ENCODE measurements at regions not wholly inside any gene's neighbourhood (a gene's known extent, or its start where the extent isn't known, plus 50 kb on each side); places are given as distances from the start of the nearest gene placed in this dataset.

DNA sequence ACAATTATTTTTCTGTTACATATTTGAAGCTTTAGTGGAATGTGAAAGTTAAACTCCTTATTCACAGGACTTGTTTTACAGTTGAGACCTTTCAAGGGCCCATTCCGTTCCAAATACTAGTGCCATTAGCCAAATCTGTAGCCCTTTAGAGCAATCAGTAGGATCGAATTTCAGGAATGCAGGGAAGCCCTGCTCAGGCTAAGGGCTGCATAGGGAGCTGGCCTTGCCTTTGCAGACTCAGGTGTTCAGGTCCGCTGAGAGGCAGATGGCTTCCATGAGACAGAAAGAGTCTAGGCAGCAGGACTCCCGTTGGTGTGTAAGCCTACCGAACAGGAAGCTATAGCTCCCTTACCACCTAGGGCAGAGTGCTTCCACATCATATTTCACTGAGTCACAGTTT, 150.1 kb upstream of the SLC27A6 start:
- no peak for DNase-seq
- 81% methylated on average over 3 of the region's 5 CpGs for WGBS (ENCODE audit: insufficient coverage)
- POLR2A ChIA-PET, result no interaction called here

DNA sequence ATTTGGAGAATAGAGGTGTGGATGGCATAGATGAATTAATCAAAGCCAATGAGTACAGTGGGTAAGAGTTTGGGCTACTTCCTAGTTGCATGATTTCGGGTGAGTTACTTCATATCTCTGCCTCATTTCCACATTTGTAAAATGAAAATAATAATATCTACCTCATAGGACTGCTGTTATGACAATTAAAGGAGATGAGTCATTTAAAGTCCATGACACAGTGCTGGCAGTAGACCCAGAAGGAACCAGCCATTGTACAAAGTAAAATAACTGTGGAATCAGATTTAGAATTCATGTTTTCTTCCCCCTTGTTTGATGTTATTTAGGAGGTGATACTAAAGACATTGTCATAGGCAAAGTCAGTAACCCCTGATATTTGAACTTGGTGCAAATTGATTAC, 139.5 kb upstream of the SLC27A6 start:
- Mint-ChIP-seq H3K27ac (no peak overlapping the region), H3K9me3 (peaks cover 0 to 12% (median 0%) of the 10 kb centered on the region in 3 donors), H3K4me3 (no peak overlapping the region), H3K4me1 (no peaks in the 10 kb centered on the region), H3K36me3 (no peaks in the 10 kb centered on the region), H3K27me3 (peaks cover 0 to 4% of the 10 kb centered on the region in 2 donors)
- H3K27ac ChIP-seq (ENCODE audit: low read length), result no peak overlapping the region
- ChIA-PET POLR2A (no interaction called here), CTCF (no interaction called here)
- no peak for ATAC-seq (replicated peaks in 1 of 4)
- no peaks in the 10 kb centered on the region for H3K9me3 ChIP-seq
- DNase-seq, result no peak
- no peak overlapping the region for H3K4me3 ChIP-seq (ENCODE audit: control insufficient read depth in 1 of 2, extremely low read depth in 1 of 2, low read length in 1 of 2)
- WGBS (ENCODE audit: insufficient coverage), result no CpG with 5 or more reads among the region's 1 CpG
- H3K36me3 ChIP-seq (ENCODE audit: control insufficient read depth in 2 of 2, extremely low read depth in 1 of 2, insufficient read depth in 1 of 2, low read length in 1 of 2), result no peaks in the 10 kb centered on the region
- no peaks in the 10 kb centered on the region for H3K27me3 ChIP-seq (replicated peaks in 1 of 2; ENCODE audit: control insufficient read depth in 2 of 2, extremely low read depth in 1 of 2, insufficient read depth in 2 of 2, low read length in 1 of 2)
- H3K4me1 ChIP-seq (ENCODE audit: control insufficient read depth in 1 of 2, extremely low read depth in 1 of 2, insufficient read depth in 2 of 2, low read length in 2 of 2), result no peaks in the 10 kb centered on the region

More for the DNA sequence above, 150.1 kb upstream of the SLC27A6 start:
- H3K9me3 Mint-ChIP-seq, result peaks cover 0 to 12% (median 4%) of the 10 kb centered on the region in 3 donors
- Histone ChIP-seq H3K27ac (ENCODE audit: low read length) (no peak overlapping the region), H3K9me3 (no peaks in the 10 kb centered on the region), H3K4me3 (ENCODE audit: control insufficient read depth in 1 of 2, extremely low read depth in 1 of 2, low read length in 1 of 2) (no peak overlapping the region), H3K27me3 (replicated peaks in 1 of 2; ENCODE audit: control insufficient read depth in 2 of 2, extremely low read depth in 1 of 2, insufficient read depth in 2 of 2, low read length in 1 of 2) (no peaks in the 10 kb centered on the region), H3K4me1 (ENCODE audit: control insufficient read depth in 1 of 2, extremely low read depth in 1 of 2, insufficient read depth in 2 of 2, low read length in 2 of 2) (no peaks in the 10 kb centered on the region), H3K36me3 (ENCODE audit: control insufficient read depth in 2 of 2, extremely low read depth in 1 of 2, insufficient read depth in 1 of 2, low read length in 1 of 2) (no peaks in the 10 kb centered on the region)
- no peak overlapping the region for H3K4me3 Mint-ChIP-seq
- CTCF ChIA-PET, result no interaction called here
- no peak for ATAC-seq (replicated peaks in 1 of 4)
- no peak overlapping the region for H3K27ac Mint-ChIP-seq
- no peaks in the 10 kb centered on the region for H3K27me3 Mint-ChIP-seq
- H3K4me1 Mint-ChIP-seq, result no peaks in the 10 kb centered on the region
- no peaks in the 10 kb centered on the region for H3K36me3 Mint-ChIP-seq

GRCh38 chr5:128826275-128826674, 139.0 kb upstream of the SLC27A6 start:
- H3K4me3 ChIP-seq (ENCODE audit: control insufficient read depth in 1 of 2, extremely low read depth in 1 of 2, low read length in 1 of 2), result no peak overlapping the region
- no peaks in the 10 kb centered on the region for H3K4me1 ChIP-seq (ENCODE audit: control insufficient read depth in 1 of 2, extremely low read depth in 1 of 2, insufficient read depth in 2 of 2, low read length in 2 of 2)
- Mint-ChIP-seq H3K4me1 (no peaks in the 10 kb centered on the region), H3K27ac (no peak overlapping the region), H3K4me3 (no peak overlapping the region), H3K9me3 (peaks cover 0 to 12% (median 0%) of the 10 kb centered on the region in 3 donors), H3K27me3 (peaks cover 0 to 4% of the 10 kb centered on the region in 2 donors), H3K36me3 (no peaks in the 10 kb centered on the region)
- WGBS (ENCODE audit: insufficient coverage), result 56% methylated on average over 1 of the region's 1 CpG
- DNase-seq, result no peak
- H3K9me3 ChIP-seq, result no peaks in the 10 kb centered on the region
- no peaks in the 10 kb centered on the region for H3K36me3 ChIP-seq (ENCODE audit: control insufficient read depth in 2 of 2, extremely low read depth in 1 of 2, insufficient read depth in 1 of 2, low read length in 1 of 2)
- no peak for ATAC-seq (replicated peaks in 1 of 4)
- no peaks in the 10 kb centered on the region for H3K27me3 ChIP-seq (replicated peaks in 1 of 2; ENCODE audit: control insufficient read depth in 2 of 2, extremely low read depth in 1 of 2, insufficient read depth in 2 of 2, low read length in 1 of 2)
- H3K27ac ChIP-seq (ENCODE audit: low read length), result no peak overlapping the region
- ChIA-PET POLR2A (no interaction called here), CTCF (no interaction called here)

DNA sequence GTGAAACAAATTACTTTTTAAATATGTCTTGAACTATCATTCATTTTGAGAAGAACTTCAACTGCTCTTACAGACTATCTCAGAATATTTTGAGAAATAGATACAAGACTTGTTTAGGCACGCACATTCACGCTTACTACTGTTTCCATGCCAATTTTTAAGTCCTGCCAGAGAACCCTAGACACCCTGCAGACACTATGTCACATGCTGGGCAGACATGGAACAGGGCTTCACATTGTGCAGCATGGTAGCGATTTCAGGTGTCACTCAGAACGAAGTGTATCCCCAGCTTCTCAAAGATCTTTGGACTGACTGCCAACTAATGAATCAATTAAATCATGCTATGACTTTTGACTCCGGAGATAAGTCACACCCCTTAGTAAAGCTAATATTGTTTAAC, 128.7 kb upstream of the SLC27A6 start:
- no peaks in the 10 kb centered on the region for H3K36me3 Mint-ChIP-seq
- Histone ChIP-seq H3K27ac (ENCODE audit: low read length) (no peak overlapping the region), H3K4me3 (ENCODE audit: control insufficient read depth in 1 of 2, extremely low read depth in 1 of 2, low read length in 1 of 2) (no peak overlapping the region), H3K9me3 (no peaks in the 10 kb centered on the region), H3K27me3 (replicated peaks in 1 of 2; ENCODE audit: control insufficient read depth in 2 of 2, extremely low read depth in 1 of 2, insufficient read depth in 2 of 2, low read length in 1 of 2) (no peaks in the 10 kb centered on the region), H3K4me1 (ENCODE audit: control insufficient read depth in 1 of 2, extremely low read depth in 1 of 2, insufficient read depth in 2 of 2, low read length in 2 of 2) (no peaks in the 10 kb centered on the region), H3K36me3 (ENCODE audit: control insufficient read depth in 2 of 2, extremely low read depth in 1 of 2, insufficient read depth in 1 of 2, low read length in 1 of 2) (no peaks in the 10 kb centered on the region)
- no peak for DNase-seq
- ChIA-PET CTCF (no interaction called here), POLR2A (no interaction called here)
- no peaks in the 10 kb centered on the region for H3K27me3 Mint-ChIP-seq
- no peak overlapping the region for H3K4me3 Mint-ChIP-seq
- H3K27ac Mint-ChIP-seq, result no peak overlapping the region
- no peaks in the 10 kb centered on the region for H3K4me1 Mint-ChIP-seq
- 65% methylated on average over 2 of the region's 5 CpGs for WGBS (ENCODE audit: insufficient coverage)
- no peak for ATAC-seq (replicated peaks in 1 of 4)
- H3K9me3 Mint-ChIP-seq, result no peaks in the 10 kb centered on the region

- no peak overlapping the region for H3K27ac ChIP-seq (ENCODE audit: low read length)
- H3K4me1 Mint-ChIP-seq, result no peaks in the 10 kb centered on the region
- H3K36me3 Mint-ChIP-seq, result no peaks in the 10 kb centered on the region
- no peaks in the 10 kb centered on the region for H3K36me3 ChIP-seq (ENCODE audit: control insufficient read depth in 2 of 2, extremely low read depth in 1 of 2, insufficient read depth in 1 of 2, low read length in 1 of 2)
- ATAC-seq (replicated peaks in 1 of 4) (no peak), DNase-seq (no peak)
- H3K9me3 ChIP-seq, result no peaks in the 10 kb centered on the region
- no peak overlapping the region for H3K27ac Mint-ChIP-seq
- no peaks in the 10 kb centered on the region for H3K27me3 ChIP-seq (replicated peaks in 1 of 2; ENCODE audit: control insufficient read depth in 2 of 2, extremely low read depth in 1 of 2, insufficient read depth in 2 of 2, low read length in 1 of 2)
- H3K9me3 Mint-ChIP-seq, result no peaks in the 10 kb centered on the region
- CTCF ChIA-PET, result no interaction called here
- no peak overlapping the region for H3K4me3 Mint-ChIP-seq
- no peaks in the 10 kb centered on the region for H3K27me3 Mint-ChIP-seq
- no peak overlapping the region for H3K4me3 ChIP-seq (ENCODE audit: control insufficient read depth in 1 of 2, extremely low read depth in 1 of 2, low read length in 1 of 2)
- H3K4me1 ChIP-seq (ENCODE audit: control insufficient read depth in 1 of 2, extremely low read depth in 1 of 2, insufficient read depth in 2 of 2, low read length in 2 of 2), result no peaks in the 10 kb centered on the region
- POLR2A ChIA-PET, result no interaction called here
Measured at GRCh38 chr5:128838623-128839022, 126.7 kb upstream of the SLC27A6 start.

GRCh38 chr5:128842241-128842640, 123.0 kb upstream of the SLC27A6 start:
- DNase-seq (no peak), ATAC-seq (replicated peaks in 1 of 4) (no peak)
- H3K27me3 ChIP-seq (replicated peaks in 1 of 2; ENCODE audit: control insufficient read depth in 2 of 2, extremely low read depth in 1 of 2, insufficient read depth in 2 of 2, low read length in 1 of 2), result no peaks in the 10 kb centered on the region
- no peak overlapping the region for H3K27ac ChIP-seq (ENCODE audit: low read length)
- CTCF ChIA-PET, result no interaction called here
- no peaks in the 10 kb centered on the region for H3K27me3 Mint-ChIP-seq
- no peak overlapping the region for H3K27ac Mint-ChIP-seq
- H3K36me3 ChIP-seq (ENCODE audit: control insufficient read depth in 2 of 2, extremely low read depth in 1 of 2, insufficient read depth in 1 of 2, low read length in 1 of 2), result no peaks in the 10 kb centered on the region
- POLR2A ChIA-PET, result interaction anchor here in 1 of 2 donors (0.5 kb wide), 1 partner anchor 21 kb away, joined by 3 read pairs; no protein-coding TSS in a partner anchor
- H3K4me1 ChIP-seq (ENCODE audit: control insufficient read depth in 1 of 2, extremely low read depth in 1 of 2, insufficient read depth in 2 of 2, low read length in 2 of 2), result no peaks in the 10 kb centered on the region
- no peak overlapping the region for H3K4me3 Mint-ChIP-seq
- H3K9me3 Mint-ChIP-seq, result peaks cover 0 to 2% (median under 1%) of the 10 kb centered on the region in 3 donors
- H3K36me3 Mint-ChIP-seq, result no peaks in the 10 kb centered on the region
- no peaks in the 10 kb centered on the region for H3K9me3 ChIP-seq
- H3K4me1 Mint-ChIP-seq, result no peaks in the 10 kb centered on the region
- H3K4me3 ChIP-seq (ENCODE audit: control insufficient read depth in 1 of 2, extremely low read depth in 1 of 2, low read length in 1 of 2), result no peak overlapping the region

DNA sequence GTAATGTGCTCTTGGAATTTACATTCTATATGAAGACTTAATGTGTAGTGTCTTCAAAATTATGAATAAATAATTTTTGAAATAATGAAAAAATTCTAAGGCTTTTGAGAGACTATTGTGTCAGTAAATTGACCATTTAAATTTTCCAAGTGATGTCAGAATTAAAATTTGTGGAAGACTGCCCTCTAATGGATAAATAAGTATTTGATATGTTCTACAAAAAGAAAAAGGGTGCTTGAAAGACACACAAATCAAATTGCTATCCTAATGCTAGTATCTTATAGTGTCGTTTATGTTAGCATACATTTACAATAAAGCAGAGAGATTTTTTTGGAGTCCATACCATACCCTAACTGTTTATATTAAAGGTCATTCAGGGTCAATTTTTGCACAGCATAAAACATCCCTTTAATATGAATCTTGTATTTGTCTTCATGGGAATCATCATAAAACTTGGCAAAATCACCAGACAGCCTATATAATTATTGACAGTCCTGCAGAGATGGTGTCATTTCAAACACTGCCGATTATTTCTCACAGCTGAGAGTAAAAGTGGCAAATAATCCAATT, 120.8 kb upstream of the SLC27A6 start:
- Histone ChIP-seq H3K36me3 (ENCODE audit: control insufficient read depth in 2 of 2, extremely low read depth in 1 of 2, insufficient read depth in 1 of 2, low read length in 1 of 2) (no peaks in the 10 kb centered on the region), H3K27ac (ENCODE audit: low read length) (no peak overlapping the region), H3K4me1 (ENCODE audit: control insufficient read depth in 1 of 2, extremely low read depth in 1 of 2, insufficient read depth in 2 of 2, low read length in 2 of 2) (no peaks in the 10 kb centered on the region), H3K4me3 (ENCODE audit: control insufficient read depth in 1 of 2, extremely low read depth in 1 of 2, low read length in 1 of 2) (no peak overlapping the region), H3K27me3 (replicated peaks in 1 of 2; ENCODE audit: control insufficient read depth in 2 of 2, extremely low read depth in 1 of 2, insufficient read depth in 2 of 2, low read length in 1 of 2) (no peaks in the 10 kb centered on the region), H3K9me3 (no peaks in the 10 kb centered on the region)
- Mint-ChIP-seq H3K27ac (no peak overlapping the region), H3K9me3 (peaks cover 7 to 19% (median 9%) of the 10 kb centered on the region in 3 donors), H3K36me3 (no peaks in the 10 kb centered on the region), H3K4me1 (no peaks in the 10 kb centered on the region), H3K27me3 (no peaks in the 10 kb centered on the region), H3K4me3 (no peak overlapping the region)
- CTCF ChIA-PET, result no interaction called here
- ATAC-seq (replicated peaks in 1 of 4) (no peak), DNase-seq (no peak)
- WGBS (ENCODE audit: insufficient coverage), result no CpG with 5 or more reads among the region's 2 CpGs
- POLR2A ChIA-PET, result no interaction called here
